H9 (cell line): ENCODE measurements at regions not wholly inside any gene's neighbourhood (a gene's known extent, or its start where the extent isn't known, plus 50 kb on each side); places are given as distances from the start of the nearest gene placed in this dataset.

Experiments
- DNase-seq: peaks from one replicate; pipeline ENCODE4 v3.0.0-alpha.2; 2017
- H2AFZ ChIP-seq: one replicate; pipeline ENCODE4 v1.6.1; 2013; ENCODE audit warnings: mild to moderate bottlenecking, low read length, control low read depth, moderate library complexity
- H2AK5ac ChIP-seq: 2 replicates; pipeline ENCODE4 v1.6.1; 2013; ENCODE audit warnings: low read length, control low read depth, mixed read lengths; ENCODE audit not compliant: insufficient read length
- H2BK120ac ChIP-seq: one replicate; pipeline ENCODE4 v1.6.1; 2013; ENCODE audit warnings: low read depth, mild to moderate bottlenecking, low read length, control low read depth, inconsistent platforms; ENCODE audit not compliant: poor library complexity, severe bottlenecking
- H2BK12ac ChIP-seq: 2 replicates; pipeline ENCODE4 v1.6.1; 2013; ENCODE audit warnings: low read length, control low read depth, mixed read lengths, low read depth; ENCODE audit not compliant: insufficient read length
- H2BK15ac ChIP-seq: 2 replicates; pipeline ENCODE4 v1.6.1; 2013; ENCODE audit warnings: low read depth, low read length, control low read depth
- H2BK20ac ChIP-seq: one replicate; pipeline ENCODE4 v1.6.1; 2013; ENCODE audit warnings: low read depth, mild to moderate bottlenecking, low read length, control low read depth, inconsistent platforms; ENCODE audit not compliant: poor library complexity, severe bottlenecking
- H2BK5ac ChIP-seq: 2 replicates; pipeline ENCODE4 v1.6.1; 2013; ENCODE audit warnings: low read length, control low read depth, mixed read lengths; ENCODE audit not compliant: insufficient read length
- H3K14ac ChIP-seq: 2 replicates; pipeline ENCODE4 v1.6.1; 2013; ENCODE audit warnings: low read length, control low read depth; ENCODE audit not compliant: insufficient read depth
- H3K18ac ChIP-seq: 2 replicates; pipeline ENCODE4 v1.6.1; 2013; ENCODE audit warnings: low read depth, mild to moderate bottlenecking, mixed read lengths, low read length, control low read depth; ENCODE audit not compliant: insufficient read length
- H3K23ac ChIP-seq: 2 replicates; pipeline ENCODE4 v1.6.1; 2013; ENCODE audit warnings: low read length, control low read depth, mixed read lengths, low read depth; ENCODE audit not compliant: insufficient read length
- H3K23me2 ChIP-seq: 2 replicates; pipeline ENCODE4 v1.6.1; 2013; ENCODE audit warnings: low read depth, mild to moderate bottlenecking, mixed read lengths, low read length, control low read depth; ENCODE audit not compliant: insufficient read length, poor library complexity, severe bottlenecking
- H3K27ac ChIP-seq: 2 replicates; pipeline ENCODE4 v1.5.1; 2013; ENCODE audit warnings: low read length, control low read depth, mixed read lengths, low read depth; ENCODE audit not compliant: insufficient read length
- H3K27me3 ChIP-seq: 2 replicates; pipeline ENCODE4 v1.6.1; 2013; ENCODE audit warnings: low read length, control low read depth, inconsistent platforms; ENCODE audit not compliant: insufficient read depth
- H3K4ac ChIP-seq: 2 replicates; pipeline ENCODE4 v1.6.1; 2013; ENCODE audit warnings: low read depth, mild to moderate bottlenecking, control low read depth, inconsistent platforms, low read length, moderate library complexity
- H3K4me1 ChIP-seq: 2 replicates; pipeline ENCODE4 v1.6.1; 2013; ENCODE audit warnings: low read length, control low read depth, inconsistent platforms; ENCODE audit not compliant: insufficient read depth
- H3K4me2 ChIP-seq: 2 replicates; pipeline ENCODE4 v1.6.1; 2013; ENCODE audit warnings: low read length, control low read depth, mixed read lengths; ENCODE audit not compliant: insufficient read length, insufficient read depth
- H3K56ac ChIP-seq: 2 replicates; pipeline ENCODE4 v1.6.1; 2013; ENCODE audit warnings: low read depth, mild to moderate bottlenecking, mixed read lengths, low read length, control low read depth; ENCODE audit not compliant: insufficient read length
- H3K79me1 ChIP-seq: 2 replicates; pipeline ENCODE4 v1.6.1; 2013; ENCODE audit warnings: low read depth, mild to moderate bottlenecking, moderate library complexity, low read length, control low read depth, inconsistent platforms; ENCODE audit not compliant: insufficient read depth, poor library complexity, severe bottlenecking
- H3K79me2 ChIP-seq: 2 replicates; pipeline ENCODE4 v1.6.1; 2013; ENCODE audit warnings: low read length, control low read depth, inconsistent platforms; ENCODE audit not compliant: insufficient read depth
- H3K9ac ChIP-seq: 2 replicates; pipeline ENCODE4 v1.6.1; 2013; ENCODE audit warnings: low read length, control low read depth, mixed read lengths; ENCODE audit not compliant: insufficient read length; ENCODE audit errors: extremely low read depth
- H3K9me3 ChIP-seq: one replicate; pipeline ENCODE4 v1.6.1; 2013; ENCODE audit warnings: low read depth, low read length, inconsistent platforms; ENCODE audit not compliant: control insufficient read depth
- H3T11ph ChIP-seq: one replicate; pipeline ENCODE4 v1.6.1; 2013; ENCODE audit warnings: mild to moderate bottlenecking, low read length, control low read depth, inconsistent platforms
- H4K20me1 ChIP-seq: one replicate; pipeline ENCODE4 v1.6.1; 2013; ENCODE audit not compliant: control insufficient read depth, insufficient read length, insufficient read depth
- H4K5ac ChIP-seq: 2 replicates; pipeline ENCODE4 v1.6.1; 2013; ENCODE audit warnings: low read depth, mild to moderate bottlenecking, mixed read lengths, low read length, control low read depth; ENCODE audit not compliant: insufficient read length
- H4K8ac ChIP-seq: replicated peaks from 2 replicates; pipeline ENCODE4 v1.6.1; 2013; ENCODE audit warnings: low read length, control low read depth, mixed read lengths, low read depth; ENCODE audit not compliant: insufficient read length
- H4K91ac ChIP-seq: 2 replicates; pipeline ENCODE4 v1.6.1; 2013; ENCODE audit warnings: low read depth, mild to moderate bottlenecking, moderate library complexity, mixed read lengths, low read length, control low read depth; ENCODE audit not compliant: insufficient read length
- H3K27ac Mint-ChIP-seq, 3 experiments: 2 replicates in 2 of 3; 3 replicates in 1 of 3; pipeline ENCODE4 v1.8.0; 2020 to 2021; ENCODE audit warnings: mixed read lengths in 3 of 3, mild to moderate bottlenecking in 1 of 3, moderate library complexity in 1 of 3
- H3K27me3 Mint-ChIP-seq: 2 replicates; pipeline ENCODE4 v1.8.0; 2021; ENCODE audit warnings: low read depth, mild to moderate bottlenecking, moderate library complexity, mixed read lengths
- H3K36me3 Mint-ChIP-seq, 3 experiments: 2 replicates in 2 of 3; 3 replicates in 1 of 3; pipeline ENCODE4 v1.8.0; 2020 to 2021; ENCODE audit warnings: low read depth in 3 of 3, mixed read lengths in 3 of 3; ENCODE audit not compliant: insufficient read depth in 1 of 3
- H3K4me1 Mint-ChIP-seq, 2 experiments: 2 replicates each; pipeline ENCODE4 v1.8.0; 2020; ENCODE audit warnings: mixed read lengths in 2 of 2
- H3K4me3 Mint-ChIP-seq, 2 experiments: 2 replicates in 1 of 2; 3 replicates in 1 of 2; pipeline ENCODE4 v1.8.0; 2020 to 2021; ENCODE audit warnings: mild to moderate bottlenecking in 2 of 2, mixed read lengths in 2 of 2, moderate library complexity in 1 of 2
- H3K9me3 Mint-ChIP-seq, 2 experiments: 2 replicates in 1 of 2; 3 replicates in 1 of 2; pipeline ENCODE4 v1.8.0; 2020; ENCODE audit warnings: mild to moderate bottlenecking in 2 of 2, mixed read lengths in 2 of 2, moderate library complexity in 1 of 2
- WGBS: extraction: QIAGEN DNeasy Blood & Tissue Kit; methylation state at CpG from one replicate; pipeline ENCODE4 v1.1.7; 2013; ENCODE audit warnings: missing lambda C conversion rate, low lambda C conversion rate, mixed read lengths; ENCODE audit not compliant: insufficient read length; ENCODE audit errors: extremely low coverage; 5-methylcytosine and 5-hydroxymethylcytosine counted together
- TF ChIP-seq, protein P1 (sequence below): fragments of 200-600 bp; sonication (generic); conservative IDR thresholded peaks from 3 replicates; pipeline ENCODE4 v1.8.0; 2021; ENCODE audit warnings: antibody characterized with exemption, mild to moderate bottlenecking

DNA sequence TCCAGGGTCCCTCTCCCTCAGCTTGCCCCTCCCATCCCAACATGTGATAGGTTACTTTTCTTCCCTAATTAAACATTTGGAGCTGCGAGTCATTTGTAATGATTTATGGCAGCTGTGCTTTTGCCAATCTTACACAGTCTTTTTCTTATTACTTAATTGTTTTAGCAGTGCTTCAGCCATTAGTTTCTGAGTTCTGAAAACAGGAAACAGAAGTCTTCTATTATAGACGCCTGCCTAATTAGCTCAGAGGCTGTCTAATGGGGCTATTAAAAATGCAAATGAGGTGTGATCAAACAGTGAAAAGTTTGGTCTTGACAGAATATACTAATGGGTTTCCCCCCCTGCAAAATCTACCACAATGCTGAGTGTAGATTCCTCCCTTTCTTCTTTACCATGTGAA is 388.3 kb upstream of the CELF4 start:
- no peak overlapping the region for H4K5ac ChIP-seq
- no peak overlapping the region for H2AFZ ChIP-seq
- whole genome bisulfite sequencing = no CpG with 5 or more reads among the region's 2 CpGs
- no peak overlapping the region for H3K4ac ChIP-seq
- H3K23ac ChIP-seq = no peak overlapping the region
- no peak overlapping the region for H3K4me3 Mint-ChIP-seq
- no peaks in the 10 kb centered on the region for H3K27me3 Mint-ChIP-seq
- H3K23me2 ChIP-seq = no peaks in the 10 kb centered on the region
- no peak overlapping the region for H2BK12ac ChIP-seq
- no peaks in the 10 kb centered on the region for H3K4me1 ChIP-seq
- H3T11ph ChIP-seq = no peak overlapping the region
- no peak overlapping the region for H3K27ac Mint-ChIP-seq
- TF ChIP-seq, protein P1, sequence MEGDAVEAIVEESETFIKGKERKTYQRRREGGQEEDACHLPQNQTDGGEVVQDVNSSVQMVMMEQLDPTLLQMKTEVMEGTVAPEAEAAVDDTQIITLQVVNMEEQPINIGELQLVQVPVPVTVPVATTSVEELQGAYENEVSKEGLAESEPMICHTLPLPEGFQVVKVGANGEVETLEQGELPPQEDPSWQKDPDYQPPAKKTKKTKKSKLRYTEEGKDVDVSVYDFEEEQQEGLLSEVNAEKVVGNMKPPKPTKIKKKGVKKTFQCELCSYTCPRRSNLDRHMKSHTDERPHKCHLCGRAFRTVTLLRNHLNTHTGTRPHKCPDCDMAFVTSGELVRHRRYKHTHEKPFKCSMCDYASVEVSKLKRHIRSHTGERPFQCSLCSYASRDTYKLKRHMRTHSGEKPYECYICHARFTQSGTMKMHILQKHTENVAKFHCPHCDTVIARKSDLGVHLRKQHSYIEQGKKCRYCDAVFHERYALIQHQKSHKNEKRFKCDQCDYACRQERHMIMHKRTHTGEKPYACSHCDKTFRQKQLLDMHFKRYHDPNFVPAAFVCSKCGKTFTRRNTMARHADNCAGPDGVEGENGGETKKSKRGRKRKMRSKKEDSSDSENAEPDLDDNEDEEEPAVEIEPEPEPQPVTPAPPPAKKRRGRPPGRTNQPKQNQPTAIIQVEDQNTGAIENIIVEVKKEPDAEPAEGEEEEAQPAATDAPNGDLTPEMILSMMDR = no peak
- H2BK5ac ChIP-seq = no peak overlapping the region
- H4K20me1 ChIP-seq = no peaks in the 10 kb centered on the region
- no peak overlapping the region for H2AK5ac ChIP-seq
- no peaks in the 10 kb centered on the region for H3K4me1 Mint-ChIP-seq
- no peaks in the 10 kb centered on the region for H3K27me3 ChIP-seq
- H2BK15ac ChIP-seq = no peak overlapping the region
- DNase-seq = no peak
- H3K36me3 Mint-ChIP-seq = no peaks in the 10 kb centered on the region; a peak in 3 of 7 replicates
- H3K9me3 Mint-ChIP-seq = peaks cover 0 to 14% of the 10 kb centered on the region in 2 experiments; a peak in 4 of 5 replicates
- no peak overlapping the region for H3K14ac ChIP-seq
- no peak overlapping the region for H3K18ac ChIP-seq
- H2BK120ac ChIP-seq = no peak overlapping the region
- H3K79me2 ChIP-seq = no peaks in the 10 kb centered on the region
- H3K79me1 ChIP-seq = no peaks in the 10 kb centered on the region
- no peak overlapping the region for H2BK20ac ChIP-seq
- H3K9ac ChIP-seq = no peak overlapping the region
- no peak overlapping the region for H3K56ac ChIP-seq
- H3K4me2 ChIP-seq = no peak overlapping the region
- H4K91ac ChIP-seq = no peak overlapping the region
- H4K8ac ChIP-seq = no peak overlapping the region
- H3K27ac ChIP-seq = no peak overlapping the region
- no peaks in the 10 kb centered on the region for H3K9me3 ChIP-seq
